Mesenchymal stem cell (in vitro differentiated cells and primary cell): ENCODE measurements at regions not wholly inside any gene's neighbourhood (a gene's known extent, or its start where the extent isn't known, plus 50 kb on each side); places are given as distances from the start of the nearest gene placed in this dataset.
A peak's percentile ranks its signal among the peaks of the same experiment; 100 is the strongest.

ENCODE experiments used
- DNase-seq: peaks from one replicate; pipeline ENCODE4 v3.0.0-alpha.2; 2013
- H2AFZ ChIP-seq: one replicate; pipeline ENCODE4 v1.6.1; 2013; ENCODE audit warnings: low read depth, mild to moderate bottlenecking, control low read depth, inconsistent platforms, low read length, moderate library complexity
- H2AK5ac ChIP-seq: 2 replicates; pipeline ENCODE4 v1.6.1; 2013; ENCODE audit warnings: low read length, moderate library complexity, mild to moderate bottlenecking, inconsistent platforms; ENCODE audit not compliant: severe bottlenecking
- H2BK120ac ChIP-seq: one replicate; pipeline ENCODE4 v1.6.1; 2013; ENCODE audit warnings: low read depth, mild to moderate bottlenecking, inconsistent platforms, low read length, moderate library complexity
- H2BK12ac ChIP-seq, 2 experiments: one replicate each; pipeline ENCODE4 v1.6.1; 2013; ENCODE audit warnings: inconsistent platforms in 2 of 2, low read length in 2 of 2, mild to moderate bottlenecking in 2 of 2, moderate library complexity in 2 of 2, control low read depth in 1 of 2
- H2BK15ac ChIP-seq: one replicate; pipeline ENCODE4 v1.6.1; 2013; ENCODE audit warnings: mild to moderate bottlenecking, low read depth, inconsistent platforms; ENCODE audit not compliant: poor library complexity, severe bottlenecking
- H2BK5ac ChIP-seq: 2 replicates; pipeline ENCODE4 v1.6.1; 2013; ENCODE audit warnings: low read depth, mild to moderate bottlenecking, low read length, control low read depth, inconsistent platforms; ENCODE audit not compliant: poor library complexity, severe bottlenecking
- H3K14ac ChIP-seq, 2 experiments: one replicate each; pipeline ENCODE4 v1.6.1; 2013; ENCODE audit warnings: inconsistent platforms in 2 of 2, low read length in 2 of 2, control low read depth in 1 of 2, mild to moderate bottlenecking in 1 of 2, moderate library complexity in 1 of 2
- H3K18ac ChIP-seq, 2 experiments: one replicate each; pipeline ENCODE4 v1.6.1; 2013; ENCODE audit warnings: inconsistent platforms in 2 of 2, low read length in 2 of 2, control low read depth in 1 of 2, low read depth in 1 of 2, mild to moderate bottlenecking in 1 of 2
- H3K23ac ChIP-seq, 2 experiments: one replicate each; pipeline ENCODE4 v1.6.1; 2013; ENCODE audit warnings: inconsistent platforms in 2 of 2, low read length in 2 of 2, mild to moderate bottlenecking in 2 of 2, moderate library complexity in 2 of 2, control low read depth in 1 of 2
- H3K27ac ChIP-seq: 2 replicates; pipeline ENCODE4 v1.5.1; 2013; ENCODE audit warnings: mild to moderate bottlenecking, moderate library complexity, low read length, control low read depth, inconsistent platforms; ENCODE audit not compliant: poor library complexity, severe bottlenecking
- H3K27me3 ChIP-seq, 2 experiments: 2 replicates each; pipeline versions ENCODE4 v1.6.1 to v1.7.0; 2013; ENCODE audit warnings: low read length in 2 of 2, mild to moderate bottlenecking in 2 of 2, moderate library complexity in 2 of 2, control low read depth in 1 of 2, inconsistent platforms in 1 of 2; ENCODE audit not compliant: control insufficient read depth in 1 of 2, insufficient read depth in 1 of 2
- H3K36me3 ChIP-seq, 2 experiments: 2 replicates each; pipeline versions ENCODE4 v1.6.1 to v1.7.0; 2013; ENCODE audit warnings: low read length in 2 of 2, control low read depth in 1 of 2, inconsistent platforms in 1 of 2, low read depth in 1 of 2, mild to moderate bottlenecking in 1 of 2; ENCODE audit not compliant: insufficient read depth in 2 of 2, control insufficient read depth in 1 of 2
- H3K4ac ChIP-seq, 2 experiments: one replicate each; pipeline ENCODE4 v1.6.1; 2013; ENCODE audit warnings: inconsistent platforms in 2 of 2, low read length in 2 of 2, mild to moderate bottlenecking in 2 of 2, moderate library complexity in 2 of 2, control low read depth in 1 of 2, low read depth in 1 of 2
- H3K4me1 ChIP-seq: 2 replicates; pipeline ENCODE4 v1.6.1; 2013; ENCODE audit warnings: low read depth, low read length, control low read depth; ENCODE audit not compliant: control insufficient read depth, insufficient read depth
- H3K4me2 ChIP-seq: 2 replicates; pipeline ENCODE4 v1.6.1; 2013; ENCODE audit warnings: low read length, mild to moderate bottlenecking, inconsistent platforms; ENCODE audit not compliant: poor library complexity, severe bottlenecking
- H3K4me3 ChIP-seq, 2 experiments: 2 replicates each; pipeline versions ENCODE4 v1.5.1 to v1.7.0; 2013; ENCODE audit warnings: low read length in 2 of 2, mild to moderate bottlenecking in 2 of 2, control low read depth in 1 of 2, low read depth in 1 of 2; ENCODE audit not compliant: insufficient read depth in 1 of 2
- H3K79me1 ChIP-seq: replicated peaks from 2 replicates; pipeline ENCODE4 v1.6.1; 2013; ENCODE audit warnings: mild to moderate bottlenecking, control low read depth, low read length, inconsistent platforms; ENCODE audit not compliant: poor library complexity, severe bottlenecking
- H3K9ac ChIP-seq: 2 replicates; pipeline ENCODE4 v1.7.0; 2013; ENCODE audit warnings: mild to moderate bottlenecking, low read length, moderate library complexity
- H3K9me3 ChIP-seq: 2 replicates; pipeline ENCODE4 v1.7.0; 2013; ENCODE audit warnings: mild to moderate bottlenecking, low read length; ENCODE audit not compliant: control insufficient read depth
- H4K8ac ChIP-seq: one replicate; pipeline ENCODE4 v1.6.1; 2013; ENCODE audit warnings: inconsistent platforms, mild to moderate bottlenecking, low read length, moderate library complexity
- H4K91ac ChIP-seq: one replicate; pipeline ENCODE4 v1.6.1; 2013; ENCODE audit warnings: mild to moderate bottlenecking, low read length, inconsistent platforms
- WGBS: methylation state at CpG from one replicate; pipeline ENCODE4 v1.1.7; 2013; ENCODE audit warnings: mixed read lengths; 5-methylcytosine and 5-hydroxymethylcytosine counted together

- 100% methylated on average over 2 of the region's 7 CpGs for WGBS
- H3K4me3 ChIP-seq: no peak overlapping the region
- H2BK15ac ChIP-seq: no peak overlapping the region
- H2BK120ac ChIP-seq: no peak overlapping the region
- no peaks in the 10 kb centered on the region for H3K9me3 ChIP-seq
- H3K18ac ChIP-seq: no peak overlapping the region
- no peak overlapping the region for H3K27ac ChIP-seq
- H3K23ac ChIP-seq: no peak overlapping the region
- H2BK12ac ChIP-seq: no peak overlapping the region
- H3K27me3 ChIP-seq: no peaks in the 10 kb centered on the region
- no peaks in the 10 kb centered on the region for H3K79me1 ChIP-seq
- H3K14ac ChIP-seq: no peak overlapping the region
- no peak overlapping the region for H3K4me2 ChIP-seq
- no peaks in the 10 kb centered on the region for H3K4me1 ChIP-seq
- no peaks in the 10 kb centered on the region for H3K36me3 ChIP-seq
- DNase-seq: peak; percentile 34
- H2AK5ac ChIP-seq: no peak overlapping the region
- H4K8ac ChIP-seq: no peak overlapping the region
- no peak overlapping the region for H2AFZ ChIP-seq
- no peak overlapping the region for H2BK5ac ChIP-seq
- no peak overlapping the region for H3K9ac ChIP-seq
- H4K91ac ChIP-seq: no peak overlapping the region
- H3K4ac ChIP-seq: no peak overlapping the region
Measured at GRCh38 chr13:105827111-105827809, 708.2 kb downstream of the EFNB2 start.

GRCh38 chr13:105825071-105825470 is 710.4 kb downstream of the EFNB2 start:
- Histone ChIP-seq H2BK5ac (no peak overlapping the region), H3K18ac (no peak overlapping the region), H3K4ac (no peak overlapping the region), H3K9ac (no peak overlapping the region), H3K4me3 (no peak overlapping the region), H4K8ac (no peak overlapping the region), H3K4me1 (no peaks in the 10 kb centered on the region), H3K36me3 (no peaks in the 10 kb centered on the region), H2BK120ac (no peak overlapping the region), H4K91ac (no peak overlapping the region), H3K9me3 (no peaks in the 10 kb centered on the region), H3K79me1 (no peaks in the 10 kb centered on the region), H2BK15ac (no peak overlapping the region), H3K14ac (no peak overlapping the region), H3K23ac (no peak overlapping the region), H2AK5ac (no peak overlapping the region), H3K27ac (no peak overlapping the region), H3K27me3 (no peaks in the 10 kb centered on the region), H2BK12ac (no peak overlapping the region), H3K4me2 (no peak overlapping the region), H2AFZ (no peak overlapping the region)
- WGBS: 75% methylated on average over 1 of the region's 1 CpG
- DNase-seq: peak; percentile 12

GRCh38 chr13:105821337-105821736 is 714.1 kb downstream of the EFNB2 start:
- H2BK5ac ChIP-seq: no peak overlapping the region
- H3K79me1 ChIP-seq: no peaks in the 10 kb centered on the region
- no peak for DNase-seq
- peak overlapping the region; percentile 47 for H4K8ac ChIP-seq
- H2BK120ac ChIP-seq: no peak overlapping the region
- no peak overlapping the region for H3K18ac ChIP-seq
- H3K14ac ChIP-seq: no peak overlapping the region
- H2BK15ac ChIP-seq: no peak overlapping the region
- H3K9me3 ChIP-seq: no peaks in the 10 kb centered on the region
- no peak overlapping the region for H3K4ac ChIP-seq
- no peak overlapping the region for H4K91ac ChIP-seq
- no peak overlapping the region for H3K9ac ChIP-seq
- 100% methylated on average over 1 of the region's 2 CpGs for WGBS
- H3K36me3 ChIP-seq: no peaks in the 10 kb centered on the region
- H2BK12ac ChIP-seq: no peak overlapping the region
- H3K27me3 ChIP-seq: no peaks in the 10 kb centered on the region
- no peak overlapping the region for H2AFZ ChIP-seq
- H3K23ac ChIP-seq: no peak overlapping the region
- H2AK5ac ChIP-seq: no peak overlapping the region
- no peak overlapping the region for H3K4me2 ChIP-seq
- H3K4me1 ChIP-seq: peaks cover 4% of the 10 kb centered on the region
- no peak overlapping the region for H3K4me3 ChIP-seq
- no peak overlapping the region for H3K27ac ChIP-seq

GRCh38 chr13:105820415-105820814 is 715.0 kb downstream of the EFNB2 start:
- Histone ChIP-seq H2BK15ac (no peak overlapping the region), H3K4me1 (peaks cover 4% of the 10 kb centered on the region), H3K4ac (no peak overlapping the region), H2BK120ac (no peak overlapping the region), H3K23ac (no peak overlapping the region), H3K27ac (no peak overlapping the region), H3K9me3 (no peaks in the 10 kb centered on the region), H2AFZ (no peak overlapping the region), H3K36me3 (no peaks in the 10 kb centered on the region), H2BK12ac (no peak overlapping the region), H2BK5ac (no peak overlapping the region), H3K14ac (no peak overlapping the region), H2AK5ac (no peak overlapping the region), H3K79me1 (no peaks in the 10 kb centered on the region), H3K9ac (no peak overlapping the region), H3K18ac (no peak overlapping the region), H4K91ac (no peak overlapping the region), H3K27me3 (no peaks in the 10 kb centered on the region), H3K4me2 (no peak overlapping the region), H4K8ac (no peak overlapping the region), H3K4me3 (no peak overlapping the region)
- 50% methylated on average over 2 of the region's 3 CpGs for WGBS
- no peak for DNase-seq
